GM12878 (cell line): ENCODE measurements at regions not wholly inside any gene's neighbourhood (a gene's known extent, or its start where the extent isn't known, plus 50 kb on each side); places are given as distances from the start of the nearest gene placed in this dataset.
A peak's percentile ranks its signal among the peaks of the same experiment; 100 is the strongest.

Experiments
- ASH2L ChIP-seq: fragments of 300-600, 200-600 bp; sonication (generic); IDR thresholded peaks from 2 replicates; pipeline ENCODE4 v1.6.1; 2017; ENCODE audit warnings: low read depth, mild to moderate bottlenecking, borderline replicate concordance
- BCL11A ChIP-seq: IDR thresholded peaks from 2 replicates; pipeline ENCODE4 v1.6.1; 2011; ENCODE audit warnings: low read depth, low read length
- CHD1 ChIP-seq: IDR thresholded peaks from 2 replicates; pipeline ENCODE4 v1.6.1; 2012; ENCODE audit warnings: low read depth, low read length, improper control_type of control experiment
- CREM ChIP-seq: IDR thresholded peaks from 2 replicates; pipeline ENCODE4 v1.6.1; 2014; ENCODE audit warnings: antibody characterized with exemption, low read depth
- EED ChIP-seq: sonication (generic); IDR thresholded peaks from 2 replicates; pipeline ENCODE4 v1.6.1; 2016; ENCODE audit warnings: antibody characterized with exemption, low read depth
- HDAC2 ChIP-seq: fragments of 200-600 bp; sonication (generic); IDR thresholded peaks from 2 replicates; pipeline ENCODE4 v1.6.1; 2017
- KLF5 ChIP-seq: fragments of 450-650 bp; IDR thresholded peaks from 2 replicates; pipeline ENCODE4 v1.6.1; 2014; ENCODE audit warnings: mild to moderate bottlenecking; ENCODE audit not compliant: partially characterized antibody
- MEF2B ChIP-seq: fragments of 450-650 bp; IDR thresholded peaks from 2 replicates; pipeline ENCODE4 v1.6.1; 2018; ENCODE audit warnings: mild to moderate bottlenecking, moderate library complexity; ENCODE audit not compliant: partially characterized antibody, poor library complexity, severe bottlenecking
- MTA2 ChIP-seq: fragments of 450-650 bp; IDR thresholded peaks from 2 replicates; pipeline ENCODE4 v1.6.1; 2016; ENCODE audit warnings: low read depth, mild to moderate bottlenecking, moderate library complexity
- MTA3 ChIP-seq: IDR thresholded peaks from 2 replicates; pipeline ENCODE4 v1.6.1; 2012; ENCODE audit warnings: low read length, inconsistent platforms, borderline replicate concordance
- NBN ChIP-seq: fragments of 450-650 bp; IDR thresholded peaks from 2 replicates; pipeline ENCODE4 v1.6.1; 2016
- NFYB ChIP-seq: IDR thresholded peaks from 2 replicates; pipeline ENCODE4 v1.6.1; 2011; ENCODE audit warnings: low read depth, mild to moderate bottlenecking, low read length, improper control_type of control experiment, moderate library complexity; ENCODE audit not compliant: insufficient read depth
- NR2F1 ChIP-seq: fragments of 450-650 bp; conservative IDR thresholded peaks from 2 replicates; pipeline ENCODE4 v1.6.1; 2017; ENCODE audit warnings: mild to moderate bottlenecking
- POU2F2 ChIP-seq: IDR thresholded peaks from 3 replicates; pipeline ENCODE4 v1.6.1; 2011; ENCODE audit warnings: low read depth, mild to moderate bottlenecking, low read length, borderline replicate concordance
- RB1 ChIP-seq: fragments of 450-650 bp; formaldehyde crosslinking; IDR thresholded peaks from 2 replicates; pipeline ENCODE4 v1.6.1; 2017; ENCODE audit warnings: mild to moderate bottlenecking, borderline replicate concordance
- RBBP5 ChIP-seq: fragments of 200-600 bp; sonication (generic); conservative IDR thresholded peaks from 2 replicates; pipeline ENCODE4 v1.6.1; 2016
- SMC3 ChIP-seq: IDR thresholded peaks from 2 replicates; pipeline ENCODE4 v1.6.1; 2011; ENCODE audit warnings: low read length, improper control_type of control experiment, borderline replicate concordance
- SRF ChIP-seq, 2 experiments: IDR thresholded peaks; 2 replicates each; pipeline ENCODE4 v1.6.1; 2011; ENCODE audit warnings: low read depth in 2 of 2, low read length in 2 of 2, mild to moderate bottlenecking in 1 of 2, moderate library complexity in 1 of 2
- WRNIP1 ChIP-seq: IDR thresholded peaks from 2 replicates; pipeline ENCODE4 v1.6.1; 2011; ENCODE audit warnings: low read depth, low read length, improper control_type of control experiment, borderline replicate concordance
- YY1 ChIP-seq: IDR thresholded peaks from 2 replicates; pipeline ENCODE4 v1.6.1; 2011; ENCODE audit warnings: low read depth, mild to moderate bottlenecking, low read length
- ZNF217 ChIP-seq: fragments of 450-650 bp; IDR thresholded peaks from 2 replicates; pipeline ENCODE4 v1.6.1; 2017; ENCODE audit warnings: antibody characterized with exemption, mild to moderate bottlenecking
- TF ChIP-seq, protein P1 (sequence below): IDR thresholded peaks from 2 replicates; pipeline ENCODE4 v1.6.1; 2012; ENCODE audit warnings: low read depth, low read length, improper control_type of control experiment
- TF ChIP-seq, protein P2 (sequence below): fragments of 150-350 bp; IDR thresholded peaks from 2 replicates; pipeline ENCODE4 v1.6.1; 2016; ENCODE audit warnings: low read depth, low read length
- TF ChIP-seq, protein P3 (sequence below): fragments of 450-650 bp; IDR thresholded peaks from 2 replicates; pipeline ENCODE4 v1.6.1; 2017; ENCODE audit warnings: mild to moderate bottlenecking
- TF ChIP-seq, protein P4 (sequence below): IDR thresholded peaks from 2 replicates; pipeline ENCODE4 v1.6.1; 2011; ENCODE audit warnings: low read depth, mild to moderate bottlenecking, low read length, moderate library complexity, borderline replicate concordance; ENCODE audit errors: extremely low read depth
- TF ChIP-seq, protein P5 (sequence below): fragments of 450-650 bp; IDR thresholded peaks from 2 replicates; pipeline ENCODE4 v1.6.1; 2017; ENCODE audit warnings: low read depth, mild to moderate bottlenecking, moderate library complexity

DNA sequence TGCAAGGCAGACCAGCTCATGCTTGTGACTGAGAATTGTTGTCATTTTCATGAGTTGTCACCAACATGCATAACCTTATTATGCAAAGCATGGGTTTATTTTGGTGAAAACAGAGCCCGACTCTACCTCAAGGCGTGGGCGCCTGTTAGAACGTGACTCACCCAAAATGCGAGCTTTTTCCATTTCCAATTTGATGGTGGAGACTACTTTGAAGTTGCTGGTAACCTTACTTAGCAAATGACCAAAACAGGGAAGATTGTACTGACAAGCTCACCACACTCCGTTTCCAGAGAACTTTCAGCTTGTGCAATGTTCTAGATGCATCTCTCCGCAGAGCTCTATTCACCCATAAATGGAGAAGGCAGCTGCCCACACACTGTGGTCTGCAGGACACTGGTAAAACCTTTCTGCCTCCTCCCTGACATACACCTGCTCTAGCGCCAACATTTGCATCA is 284.5 kb downstream of the MAF start (continued):
- TF ChIP-seq NFYB (no peak), EED (no peak), RBBP5 (no peak), CREM (no peak), NBN (no peak), RB1 (no peak), BCL11A (peak; percentile 18; the same call in 1 of the 2 replicates), POU2F2 (peak; percentile 93; the same call in 2 of the 3 replicates), MTA2 (no peak), ZNF217 (no peak), SMC3 (no peak), NR2F1 (no peak), SRF (IDR thresholded peaks at IDR 0.05; ENCODE audit: low read depth in 2 of 2, low read length in 2 of 2) (peak in 1 of 2 experiments; percentile 59; a peak in 1 of 4 replicates), YY1 (no peak), KLF5 (no peak), WRNIP1 (no peak), MEF2B (peak; percentile 25), HDAC2 (no peak), CHD1 (no peak), ASH2L (no peak), MTA3 (no peak)
- TF ChIP-seq, protein P1, sequence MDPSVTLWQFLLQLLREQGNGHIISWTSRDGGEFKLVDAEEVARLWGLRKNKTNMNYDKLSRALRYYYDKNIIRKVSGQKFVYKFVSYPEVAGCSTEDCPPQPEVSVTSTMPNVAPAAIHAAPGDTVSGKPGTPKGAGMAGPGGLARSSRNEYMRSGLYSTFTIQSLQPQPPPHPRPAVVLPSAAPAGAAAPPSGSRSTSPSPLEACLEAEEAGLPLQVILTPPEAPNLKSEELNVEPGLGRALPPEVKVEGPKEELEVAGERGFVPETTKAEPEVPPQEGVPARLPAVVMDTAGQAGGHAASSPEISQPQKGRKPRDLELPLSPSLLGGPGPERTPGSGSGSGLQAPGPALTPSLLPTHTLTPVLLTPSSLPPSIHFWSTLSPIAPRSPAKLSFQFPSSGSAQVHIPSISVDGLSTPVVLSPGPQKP: no peak
- TF ChIP-seq, protein P2, sequence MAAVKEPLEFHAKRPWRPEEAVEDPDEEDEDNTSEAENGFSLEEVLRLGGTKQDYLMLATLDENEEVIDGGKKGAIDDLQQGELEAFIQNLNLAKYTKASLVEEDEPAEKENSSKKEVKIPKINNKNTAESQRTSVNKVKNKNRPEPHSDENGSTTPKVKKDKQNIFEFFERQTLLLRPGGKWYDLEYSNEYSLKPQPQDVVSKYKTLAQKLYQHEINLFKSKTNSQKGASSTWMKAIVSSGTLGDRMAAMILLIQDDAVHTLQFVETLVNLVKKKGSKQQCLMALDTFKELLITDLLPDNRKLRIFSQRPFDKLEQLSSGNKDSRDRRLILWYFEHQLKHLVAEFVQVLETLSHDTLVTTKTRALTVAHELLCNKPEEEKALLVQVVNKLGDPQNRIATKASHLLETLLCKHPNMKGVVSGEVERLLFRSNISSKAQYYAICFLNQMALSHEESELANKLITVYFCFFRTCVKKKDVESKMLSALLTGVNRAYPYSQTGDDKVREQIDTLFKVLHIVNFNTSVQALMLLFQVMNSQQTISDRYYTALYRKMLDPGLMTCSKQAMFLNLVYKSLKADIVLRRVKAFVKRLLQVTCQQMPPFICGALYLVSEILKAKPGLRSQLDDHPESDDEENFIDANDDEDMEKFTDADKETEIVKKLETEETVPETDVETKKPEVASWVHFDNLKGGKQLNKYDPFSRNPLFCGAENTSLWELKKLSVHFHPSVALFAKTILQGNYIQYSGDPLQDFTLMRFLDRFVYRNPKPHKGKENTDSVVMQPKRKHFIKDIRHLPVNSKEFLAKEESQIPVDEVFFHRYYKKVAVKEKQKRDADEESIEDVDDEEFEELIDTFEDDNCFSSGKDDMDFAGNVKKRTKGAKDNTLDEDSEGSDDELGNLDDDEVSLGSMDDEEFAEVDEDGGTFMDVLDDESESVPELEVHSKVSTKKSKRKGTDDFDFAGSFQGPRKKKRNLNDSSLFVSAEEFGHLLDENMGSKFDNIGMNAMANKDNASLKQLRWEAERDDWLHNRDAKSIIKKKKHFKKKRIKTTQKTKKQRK: no peak
- TF ChIP-seq, protein P3, sequence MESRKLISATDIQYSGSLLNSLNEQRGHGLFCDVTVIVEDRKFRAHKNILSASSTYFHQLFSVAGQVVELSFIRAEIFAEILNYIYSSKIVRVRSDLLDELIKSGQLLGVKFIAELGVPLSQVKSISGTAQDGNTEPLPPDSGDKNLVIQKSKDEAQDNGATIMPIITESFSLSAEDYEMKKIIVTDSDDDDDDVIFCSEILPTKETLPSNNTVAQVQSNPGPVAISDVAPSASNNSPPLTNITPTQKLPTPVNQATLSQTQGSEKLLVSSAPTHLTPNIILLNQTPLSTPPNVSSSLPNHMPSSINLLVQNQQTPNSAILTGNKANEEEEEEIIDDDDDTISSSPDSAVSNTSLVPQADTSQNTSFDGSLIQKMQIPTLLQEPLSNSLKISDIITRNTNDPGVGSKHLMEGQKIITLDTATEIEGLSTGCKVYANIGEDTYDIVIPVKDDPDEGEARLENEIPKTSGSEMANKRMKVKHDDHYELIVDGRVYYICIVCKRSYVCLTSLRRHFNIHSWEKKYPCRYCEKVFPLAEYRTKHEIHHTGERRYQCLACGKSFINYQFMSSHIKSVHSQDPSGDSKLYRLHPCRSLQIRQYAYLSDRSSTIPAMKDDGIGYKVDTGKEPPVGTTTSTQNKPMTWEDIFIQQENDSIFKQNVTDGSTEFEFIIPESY: no peak
- TF ChIP-seq, protein P4, sequence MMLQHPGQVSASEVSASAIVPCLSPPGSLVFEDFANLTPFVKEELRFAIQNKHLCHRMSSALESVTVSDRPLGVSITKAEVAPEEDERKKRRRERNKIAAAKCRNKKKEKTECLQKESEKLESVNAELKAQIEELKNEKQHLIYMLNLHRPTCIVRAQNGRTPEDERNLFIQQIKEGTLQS: no peak
- TF ChIP-seq, protein P5, sequence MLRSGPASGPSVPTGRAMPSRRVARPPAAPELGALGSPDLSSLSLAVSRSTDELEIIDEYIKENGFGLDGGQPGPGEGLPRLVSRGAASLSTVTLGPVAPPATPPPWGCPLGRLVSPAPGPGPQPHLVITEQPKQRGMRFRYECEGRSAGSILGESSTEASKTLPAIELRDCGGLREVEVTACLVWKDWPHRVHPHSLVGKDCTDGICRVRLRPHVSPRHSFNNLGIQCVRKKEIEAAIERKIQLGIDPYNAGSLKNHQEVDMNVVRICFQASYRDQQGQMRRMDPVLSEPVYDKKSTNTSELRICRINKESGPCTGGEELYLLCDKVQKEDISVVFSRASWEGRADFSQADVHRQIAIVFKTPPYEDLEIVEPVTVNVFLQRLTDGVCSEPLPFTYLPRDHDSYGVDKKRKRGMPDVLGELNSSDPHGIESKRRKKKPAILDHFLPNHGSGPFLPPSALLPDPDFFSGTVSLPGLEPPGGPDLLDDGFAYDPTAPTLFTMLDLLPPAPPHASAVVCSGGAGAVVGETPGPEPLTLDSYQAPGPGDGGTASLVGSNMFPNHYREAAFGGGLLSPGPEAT: no peak
